Stimulated activated CD4-positive, alpha-beta T cell treated with anti-CD3 and anti-CD28 coated beads, Interleukin-4, amount 100 ng/mL, for 1 hour (primary cell): ENCODE measurements at regions not wholly inside any gene's neighbourhood (a gene's known extent, or its start where the extent isn't known, plus 50 kb on each side); places are given as distances from the start of the nearest gene placed in this dataset.

Experiments used
- DNase-seq: peaks from one replicate; pipeline ENCODE4 v3.0.0-alpha.2; 2020

GRCh38 chr6:168384045-168385036, 56.6 kb upstream of the SMOC2 start:
- no peak for DNase-seq

- DNase-seq: no peak
These were observed 55.8 kb upstream of the SMOC2 start for GRCh38 chr6:168385037-168385759.

GRCh38 chr6:168385858-168386735, 54.9 kb upstream of the SMOC2 start:
- no peak for DNase-seq

- no peak for DNase-seq
These were observed 54.0 kb upstream of the SMOC2 start for GRCh38 chr6:168386973-168387372.

- no peak for DNase-seq
These were observed 53.6 kb upstream of the SMOC2 start for GRCh38 chr6:168387426-168387825.

- DNase-seq: no peak
These were observed 53.1 kb upstream of the SMOC2 start for GRCh38 chr6:168387911-168388310.

GRCh38 chr6:168388641-168389633, 52.0 kb upstream of the SMOC2 start:
- DNase-seq: no peak

- no peak for DNase-seq
These were observed 50.1 kb upstream of the SMOC2 start for GRCh38 chr6:168390749-168391420.
